Mucosa of descending colon (tissue), 3 donors: ENCODE measurements at regions not wholly inside any gene's neighbourhood (a gene's known extent, or its start where the extent isn't known, plus 50 kb on each side); places are given as distances from the start of the nearest gene placed in this dataset.
A peak's percentile ranks its signal among the peaks of the same experiment; 100 is the strongest.

Source experiments
- ATAC-seq: fragments of 200-7000 bp; cut with Tn5 transposase; one replicate; pipeline ENCODE4 v1.9.1; 2020; ENCODE audit warnings: mild to moderate bottlenecking, moderate library complexity
- DNase-seq, 3 donors: peaks; one replicate each; pipeline ENCODE4 v3.0.0-alpha.2; 2020
- H3K36me3 ChIP-seq: fragments of 200-600 bp; one replicate; pipeline ENCODE4 v1.8.0; 2021; ENCODE audit warnings: low read depth, mild to moderate bottlenecking
- H3K4me1 ChIP-seq: fragments of 200-600 bp; one replicate; pipeline ENCODE4 v1.8.0; 2021; ENCODE audit warnings: low read depth, mild to moderate bottlenecking
- H3K4me3 ChIP-seq: fragments of 200-600 bp; one replicate; pipeline ENCODE4 v1.8.0; 2021; ENCODE audit warnings: mild to moderate bottlenecking
- H3K9me3 ChIP-seq: fragments of 200-600 bp; one replicate; pipeline ENCODE4 v1.8.0; 2021; ENCODE audit warnings: mild to moderate bottlenecking
- intact Hi-C, 2 donors: fragments of 100-400 bp; cut with DNase I in 1 of 2; cut with micrococcal nuclease in 1 of 2; formaldehyde crosslinking; loops; one replicate each; pipeline versions ENCODE4 v1.11.0 to v1.11.1; 2022; cut with DNase I, micrococcal nuclease
- TF ChIP-seq, protein P1 (sequence below): fragments of 200-600 bp; IDR thresholded peaks from one replicate; pipeline ENCODE4 v1.8.0; 2022; ENCODE audit warnings: antibody characterized with exemption, mild to moderate bottlenecking
- donor health status: DM: no; HTN: no; CAD: no; lungs with moderate emphysema.
- donor health status: DM: no; HTN: no; CAD: no.
- donor health status: DM: no; HTN: yes; CAD: no.

- no peak for DNase-seq
- ATAC-seq: no peak
- intact Hi-C loops: no loop called here
Observed at GRCh38 chr4:104726002-104726401, 231.3 kb upstream of the CXXC4 start.

GRCh38 chr4:104727643-104728042 lies 232.9 kb upstream of the CXXC4 start:
- no peak overlapping the region for H3K4me3 ChIP-seq
- no peak for ATAC-seq

More at GRCh38 chr4:104726002-104726401, 231.3 kb upstream of the CXXC4 start:
- H3K9me3 ChIP-seq: no peaks in the 10 kb centered on the region
- H3K4me1 ChIP-seq: no peaks in the 10 kb centered on the region
- no peak overlapping the region for H3K4me3 ChIP-seq
- no peaks in the 10 kb centered on the region for H3K36me3 ChIP-seq
- TF ChIP-seq, protein P1, sequence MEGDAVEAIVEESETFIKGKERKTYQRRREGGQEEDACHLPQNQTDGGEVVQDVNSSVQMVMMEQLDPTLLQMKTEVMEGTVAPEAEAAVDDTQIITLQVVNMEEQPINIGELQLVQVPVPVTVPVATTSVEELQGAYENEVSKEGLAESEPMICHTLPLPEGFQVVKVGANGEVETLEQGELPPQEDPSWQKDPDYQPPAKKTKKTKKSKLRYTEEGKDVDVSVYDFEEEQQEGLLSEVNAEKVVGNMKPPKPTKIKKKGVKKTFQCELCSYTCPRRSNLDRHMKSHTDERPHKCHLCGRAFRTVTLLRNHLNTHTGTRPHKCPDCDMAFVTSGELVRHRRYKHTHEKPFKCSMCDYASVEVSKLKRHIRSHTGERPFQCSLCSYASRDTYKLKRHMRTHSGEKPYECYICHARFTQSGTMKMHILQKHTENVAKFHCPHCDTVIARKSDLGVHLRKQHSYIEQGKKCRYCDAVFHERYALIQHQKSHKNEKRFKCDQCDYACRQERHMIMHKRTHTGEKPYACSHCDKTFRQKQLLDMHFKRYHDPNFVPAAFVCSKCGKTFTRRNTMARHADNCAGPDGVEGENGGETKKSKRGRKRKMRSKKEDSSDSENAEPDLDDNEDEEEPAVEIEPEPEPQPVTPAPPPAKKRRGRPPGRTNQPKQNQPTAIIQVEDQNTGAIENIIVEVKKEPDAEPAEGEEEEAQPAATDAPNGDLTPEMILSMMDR: no peak

GRCh38 chr4:104728380-104729122 lies 233.9 kb upstream of the CXXC4 start:
- ATAC-seq (peak; percentile 54), DNase-seq (no peak)
- no peak overlapping the region for H3K4me3 ChIP-seq
- H3K9me3 ChIP-seq: no peaks in the 10 kb centered on the region
- TF ChIP-seq, protein P1: no peak
- intact Hi-C loops: no loop called here
- H3K36me3 ChIP-seq: no peaks in the 10 kb centered on the region
- H3K4me1 ChIP-seq: no peaks in the 10 kb centered on the region

More at GRCh38 chr4:104727643-104728042, 232.9 kb upstream of the CXXC4 start:
- Histone ChIP-seq H3K9me3 (no peaks in the 10 kb centered on the region), H3K4me1 (no peaks in the 10 kb centered on the region), H3K36me3 (no peaks in the 10 kb centered on the region)
- intact Hi-C loops: no loop called here
- TF ChIP-seq, protein P1: no peak
- DNase-seq: no peak

DNA sequence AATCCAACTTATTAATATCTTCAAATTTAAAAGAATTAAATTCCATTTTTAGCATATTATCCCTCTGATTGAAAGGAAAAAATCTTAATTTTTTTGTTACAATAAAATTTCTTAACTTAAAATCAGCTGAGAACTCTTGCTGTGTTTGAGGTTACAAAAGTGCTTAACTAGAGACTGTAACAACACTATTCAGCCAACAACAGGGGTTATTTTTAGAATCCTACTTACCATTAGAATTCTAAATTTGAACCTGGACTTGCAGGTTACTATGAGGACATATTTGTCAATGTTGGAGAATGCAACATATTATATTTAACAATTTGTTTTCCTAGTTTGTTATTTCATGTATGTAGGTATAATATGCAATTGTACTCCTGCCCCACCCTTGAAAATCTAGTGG lies 238.1 kb upstream of the CXXC4 start:
- no peak for DNase-seq
- no peaks in the 10 kb centered on the region for H3K4me1 ChIP-seq

GRCh38 chr4:104735174-104735573 lies 240.5 kb upstream of the CXXC4 start:
- no peak overlapping the region for H3K4me3 ChIP-seq
- H3K9me3 ChIP-seq: no peaks in the 10 kb centered on the region
- ATAC-seq: no peak
- DNase-seq: no peak
- TF ChIP-seq, protein P1: no peak
- intact Hi-C loops: no loop called here
- no peaks in the 10 kb centered on the region for H3K36me3 ChIP-seq
- H3K4me1 ChIP-seq: no peaks in the 10 kb centered on the region

More for the DNA sequence above, 238.1 kb upstream of the CXXC4 start:
- Histone ChIP-seq H3K9me3 (no peaks in the 10 kb centered on the region), H3K36me3 (no peaks in the 10 kb centered on the region), H3K4me3 (no peak overlapping the region)
- ATAC-seq: no peak
- TF ChIP-seq, protein P1: no peak
- intact Hi-C loops: no loop called here
